ENCODE measurements at regions not wholly inside any gene's neighbourhood (a gene's known extent, or its start where the extent isn't known, plus 50 kb on each side); places are given as distances from the start of the nearest gene placed in this dataset.
A peak's percentile ranks its signal among the peaks of the same experiment; 100 is the strongest.

DNA sequence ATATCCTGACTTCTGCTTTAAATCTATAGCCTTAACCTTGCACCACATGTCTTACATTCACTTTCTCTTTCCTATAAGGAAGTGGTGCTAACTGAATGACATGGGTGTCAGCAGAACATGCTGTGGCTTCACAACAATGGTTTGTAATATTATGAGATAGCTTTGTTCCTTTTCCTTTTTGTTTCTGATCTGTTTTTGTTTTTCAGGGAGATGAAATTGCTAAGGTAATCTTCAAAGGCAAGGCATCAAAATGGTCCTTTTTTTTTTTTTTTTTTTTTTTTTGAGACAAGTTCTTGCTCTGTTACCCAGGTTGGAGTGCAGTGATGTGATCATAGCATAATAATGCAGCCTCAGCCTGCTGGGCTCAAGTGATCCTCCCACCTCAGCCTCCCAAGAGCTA, 53.6 kb upstream of the RANBP6 start:
- H3K27me3 ChIP-seq, result no peaks in the 10 kb centered on the region
- TF ChIP-seq POLR2A (IDR thresholded peaks at IDR 0.05) (no peak), EP300 (IDR thresholded peaks at IDR 0.05) (no peak), CTCF (IDR thresholded peaks at IDR 0.05) (no peak), POLR2AphosphoS5 (IDR thresholded peaks at IDR 0.05) (peak in 1 of 3 donors; percentile 49)
- intact Hi-C loops (cut with DNase I; ENCODE audit: low total_unique reads), result no loop called here
- no peak overlapping the region for H3K4me3 ChIP-seq
- H3K27ac ChIP-seq, result peak overlapping the region in 2 of 5 donors; percentile 25 to 58
- H3K4me1 ChIP-seq, result no peaks in the 10 kb centered on the region
- no peaks in the 10 kb centered on the region for H3K36me3 ChIP-seq
- peaks cover 0 to 5% (median 0%) of the 10 kb centered on the region in 4 donors for H3K9me3 ChIP-seq
- peak in 1 of 2 donors; percentile 69 for DNase-seq

GRCh38 chr9:6067426-6067825, 52.0 kb upstream of the RANBP6 start:
- intact Hi-C loops (cut with DNase I; ENCODE audit: low total_unique reads), result no loop called here
- WGBS, 5 donors, result 92 to 97% (median 93%) methylated on average over 2 of the region's 2 CpGs
- no peaks in the 10 kb centered on the region for H3K4me1 ChIP-seq
- H3K4me3 ChIP-seq, result no peak overlapping the region
- peaks cover 0 to 5% (median 0%) of the 10 kb centered on the region in 4 donors for H3K9me3 ChIP-seq
- H3K27me3 ChIP-seq, result peaks cover 0 to 13% (median 0%) of the 10 kb centered on the region in 3 donors
- no peak overlapping the region for H3K27ac ChIP-seq
- TF ChIP-seq EP300 (IDR thresholded peaks at IDR 0.05) (no peak), POLR2A (IDR thresholded peaks at IDR 0.05) (no peak), POLR2AphosphoS5 (IDR thresholded peaks at IDR 0.05) (no peak), CTCF (IDR thresholded peaks at IDR 0.05) (no peak)
- H3K36me3 ChIP-seq, result no peaks in the 10 kb centered on the region
- DNase-seq, result no peak
